Nephron (organoid): ENCODE measurements at regions not wholly inside any gene's neighbourhood (a gene's known extent, or its start where the extent isn't known, plus 50 kb on each side); places are given as distances from the start of the nearest gene placed in this dataset.

Experiments used
- H3K27ac Mint-ChIP-seq, 3 experiments: 2 replicates each; pipeline ENCODE4 v1.8.0; 2020; ENCODE audit warnings: mixed read lengths in 3 of 3, mild to moderate bottlenecking in 2 of 3, moderate library complexity in 1 of 3
- H3K27me3 Mint-ChIP-seq: 2 replicates; pipeline ENCODE4 v1.8.0; 2021; ENCODE audit warnings: low read depth, mild to moderate bottlenecking, moderate library complexity, mixed read lengths
- H3K36me3 Mint-ChIP-seq: 2 replicates; pipeline ENCODE4 v1.8.0; 2020; ENCODE audit warnings: low read depth, mixed read lengths
- H3K4me1 Mint-ChIP-seq: 2 replicates; pipeline ENCODE4 v1.8.0; 2020; ENCODE audit warnings: mixed read lengths
- H3K4me3 Mint-ChIP-seq, 3 experiments: 2 replicates each; pipeline ENCODE4 v1.8.0; 2020; ENCODE audit warnings: mild to moderate bottlenecking in 3 of 3, mixed read lengths in 3 of 3, moderate library complexity in 2 of 3
- H3K9me3 Mint-ChIP-seq: 2 replicates; pipeline ENCODE4 v1.8.0; 2020; ENCODE audit warnings: mixed read lengths
- CTCF ChIP-seq, 3 experiments: fragments of 200-600 bp; sonication (generic); IDR thresholded peaks; one replicate each; pipeline ENCODE4 v1.5.0; 2021; ENCODE audit warnings: antibody characterized with exemption in 3 of 3; ENCODE audit not compliant: unreplicated experiment in 3 of 3

- Mint-ChIP-seq H3K36me3 (no peaks in the 10 kb centered on the region), H3K4me3 (no peak overlapping the region), H3K9me3 (no peaks in the 10 kb centered on the region), H3K27me3 (peaks cover 12% of the 10 kb centered on the region), H3K4me1 (no peaks in the 10 kb centered on the region), H3K27ac (no peak overlapping the region)
- no peak for TF ChIP-seq CTCF (IDR thresholded peaks at IDR 0.05; ENCODE audit: unreplicated experiment in 3 of 3)
Observed at GRCh38 chr1:185537596-185537995, 196.6 kb upstream of the HMCN1 start.

GRCh38 chr1:185536165-185536920 lies 197.8 kb upstream of the HMCN1 start:
- TF ChIP-seq CTCF (IDR thresholded peaks at IDR 0.05; ENCODE audit: unreplicated experiment in 3 of 3), result no peak
- H3K9me3 Mint-ChIP-seq, result no peaks in the 10 kb centered on the region
- H3K27me3 Mint-ChIP-seq, result peaks cover 12% of the 10 kb centered on the region
- H3K36me3 Mint-ChIP-seq, result no peaks in the 10 kb centered on the region
- no peaks in the 10 kb centered on the region for H3K4me1 Mint-ChIP-seq
- H3K4me3 Mint-ChIP-seq, result no peak overlapping the region
- H3K27ac Mint-ChIP-seq, result no peak overlapping the region

GRCh38 chr1:185535621-185536020 lies 198.6 kb upstream of the HMCN1 start:
- Mint-ChIP-seq H3K9me3 (no peaks in the 10 kb centered on the region), H3K36me3 (no peaks in the 10 kb centered on the region), H3K4me3 (no peak overlapping the region), H3K4me1 (no peaks in the 10 kb centered on the region), H3K27me3 (peaks cover 12% of the 10 kb centered on the region), H3K27ac (no peak overlapping the region)
- TF ChIP-seq CTCF (IDR thresholded peaks at IDR 0.05; ENCODE audit: unreplicated experiment in 3 of 3), result no peak

- Mint-ChIP-seq H3K36me3 (no peaks in the 10 kb centered on the region), H3K9me3 (no peaks in the 10 kb centered on the region), H3K27me3 (peaks cover 12% of the 10 kb centered on the region)
Observed at GRCh38 chr1:185534801-185535200, 199.4 kb upstream of the HMCN1 start.

GRCh38 chr1:185533596-185533995 lies 200.6 kb upstream of the HMCN1 start:
- TF ChIP-seq CTCF (IDR thresholded peaks at IDR 0.05; ENCODE audit: unreplicated experiment in 3 of 3), result no peak
- H3K27me3 Mint-ChIP-seq, result peaks cover 12% of the 10 kb centered on the region
- H3K27ac Mint-ChIP-seq, result no peak overlapping the region
- H3K4me3 Mint-ChIP-seq, result no peak overlapping the region
- H3K36me3 Mint-ChIP-seq, result no peaks in the 10 kb centered on the region
- no peaks in the 10 kb centered on the region for H3K9me3 Mint-ChIP-seq
- no peaks in the 10 kb centered on the region for H3K4me1 Mint-ChIP-seq

More at GRCh38 chr1:185534801-185535200, 199.4 kb upstream of the HMCN1 start:
- no peak overlapping the region for H3K4me3 Mint-ChIP-seq
- H3K4me1 Mint-ChIP-seq, result no peaks in the 10 kb centered on the region
- TF ChIP-seq CTCF (IDR thresholded peaks at IDR 0.05; ENCODE audit: unreplicated experiment in 3 of 3), result no peak
- no peak overlapping the region for H3K27ac Mint-ChIP-seq

GRCh38 chr1:185532856-185533255 lies 201.3 kb upstream of the HMCN1 start:
- H3K4me1 Mint-ChIP-seq, result no peaks in the 10 kb centered on the region
- no peaks in the 10 kb centered on the region for H3K36me3 Mint-ChIP-seq
- TF ChIP-seq CTCF (IDR thresholded peaks at IDR 0.05; ENCODE audit: unreplicated experiment in 3 of 3), result no peak
- peaks cover 12% of the 10 kb centered on the region for H3K27me3 Mint-ChIP-seq
- no peak overlapping the region for H3K27ac Mint-ChIP-seq
- no peaks in the 10 kb centered on the region for H3K9me3 Mint-ChIP-seq
- H3K4me3 Mint-ChIP-seq, result no peak overlapping the region
